NCI-H1092 treated with DMSO at 0.1 percent for 48 hours (cell line): ENCODE measurements at regions not wholly inside any gene's neighbourhood (a gene's known extent, or its start where the extent isn't known, plus 50 kb on each side); places are given as distances from the start of the nearest gene placed in this dataset.

ENCODE experiments used
- DNase-seq: peaks from one replicate; lab custom pipeline; 2025; lab: John Stamatoyannopoulos, UW

DNA sequence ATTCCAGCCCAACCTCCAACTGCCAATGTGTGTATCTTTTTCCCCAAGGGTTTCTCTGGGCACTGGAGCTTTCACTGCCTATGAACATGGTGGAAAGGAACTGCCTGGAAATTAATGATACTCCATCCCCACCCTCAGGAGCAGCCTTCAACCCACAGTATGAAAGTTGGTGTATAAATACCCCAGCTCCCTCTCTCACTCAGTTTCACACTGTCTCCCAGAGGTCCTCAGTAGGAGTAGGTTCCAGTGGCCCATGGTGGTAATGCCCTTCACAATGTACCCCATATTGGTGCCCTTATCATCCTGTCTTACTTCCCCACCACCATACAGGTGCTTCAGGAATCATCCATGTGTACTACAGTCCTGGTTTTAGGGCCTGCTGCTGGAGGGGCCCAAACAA lies 462.6 kb downstream of the MIAT start:
- no peak for DNase-seq

- no peak for DNase-seq
Measured at GRCh38 chr22:27122574-27122973, 465.2 kb downstream of the MIAT start.

DNA sequence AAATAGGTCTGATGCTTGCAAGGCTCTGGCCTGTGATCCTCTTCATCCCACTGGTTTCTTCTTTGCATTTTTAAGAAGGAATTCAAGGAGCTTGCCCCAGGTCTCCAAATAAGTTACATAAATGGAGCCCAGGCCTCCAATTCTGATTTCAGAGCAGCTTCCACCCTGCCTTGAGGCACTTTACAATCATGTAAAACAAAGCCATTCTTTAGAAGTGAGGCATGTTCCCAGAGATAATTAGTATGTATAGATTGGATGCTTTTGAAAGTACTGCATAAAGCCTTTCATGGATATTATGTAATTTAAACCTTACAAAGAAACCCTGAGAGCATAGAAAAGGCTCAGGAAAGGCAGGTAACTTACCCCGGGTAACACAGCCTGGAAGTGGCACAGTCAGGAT lies 466.5 kb downstream of the MIAT start:
- no peak for DNase-seq

DNA sequence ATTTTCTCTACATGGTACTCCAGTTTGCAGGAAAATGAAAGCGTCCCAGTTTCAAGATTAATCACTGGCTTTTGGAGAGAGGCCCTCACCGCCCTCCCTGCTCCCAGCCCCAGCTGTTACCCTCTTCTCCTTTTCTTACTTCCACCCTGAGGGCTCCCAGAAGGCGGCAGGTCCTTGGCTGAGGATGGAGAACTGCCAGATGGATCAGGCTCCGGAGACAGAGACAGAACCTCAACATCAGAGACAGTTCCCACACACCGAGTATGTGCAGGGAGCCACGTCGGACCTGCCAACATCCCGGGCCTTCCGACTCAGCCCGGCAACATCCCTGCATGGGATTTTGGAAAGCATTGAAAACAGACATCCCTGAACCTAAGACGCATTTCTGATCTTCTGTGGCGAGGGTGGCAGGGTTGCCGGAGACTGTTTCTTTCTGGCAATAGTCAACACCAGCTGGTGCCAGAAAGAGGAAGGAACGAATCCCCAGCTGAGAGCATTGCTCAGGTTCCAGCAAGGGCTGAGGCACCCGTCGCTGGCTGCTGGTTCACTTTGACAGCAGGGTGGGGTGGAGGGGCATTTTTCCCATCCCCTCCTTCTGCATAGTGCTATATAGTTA lies 467.1 kb downstream of the MIAT start:
- no peak for DNase-seq

DNA sequence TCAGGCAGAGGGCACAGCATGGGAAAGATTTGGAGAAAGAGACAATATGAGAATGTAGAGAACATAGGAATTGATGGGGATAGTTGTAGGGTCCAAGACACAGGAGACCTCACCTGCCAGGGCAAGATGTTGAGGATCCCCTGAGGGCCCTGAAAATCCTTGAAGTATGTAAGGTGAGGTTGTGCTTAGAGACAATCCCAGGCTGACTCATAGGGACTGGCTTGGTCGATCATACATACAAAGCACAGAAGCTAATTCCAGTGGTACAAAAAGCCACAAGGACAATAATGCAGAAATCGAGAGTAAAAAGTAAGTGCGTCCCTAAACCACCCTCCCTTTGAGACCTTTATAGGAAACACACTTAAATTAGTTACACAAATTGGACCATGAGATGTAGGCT lies 468.2 kb downstream of the MIAT start:
- no peak for DNase-seq

GRCh38 chr22:27127911-27128310 lies 470.5 kb downstream of the MIAT start:
- peak; percentile 42 for DNase-seq

GRCh38 chr22:27128461-27129085 lies 471.2 kb downstream of the MIAT start:
- DNase-seq = no peak

DNA sequence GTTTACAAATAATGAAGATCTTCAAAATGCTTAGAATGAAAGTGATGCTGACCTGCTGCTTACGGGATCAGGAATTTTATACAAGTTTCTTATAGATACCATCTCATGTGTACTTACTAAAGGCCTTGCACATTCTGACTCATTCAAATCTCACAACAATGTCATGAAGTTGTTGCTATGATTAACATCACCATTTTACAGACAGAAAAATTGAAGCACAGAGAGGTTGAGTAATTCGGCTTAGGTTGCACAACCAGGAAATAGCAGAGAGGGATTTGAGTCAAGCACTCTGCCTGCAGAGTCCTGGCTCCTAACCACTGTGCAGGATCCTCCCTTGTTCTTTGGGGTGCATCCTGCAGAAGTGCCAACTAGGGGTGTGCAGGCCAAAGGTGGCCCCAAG lies 471.9 kb downstream of the MIAT start:
- no peak for DNase-seq

DNA sequence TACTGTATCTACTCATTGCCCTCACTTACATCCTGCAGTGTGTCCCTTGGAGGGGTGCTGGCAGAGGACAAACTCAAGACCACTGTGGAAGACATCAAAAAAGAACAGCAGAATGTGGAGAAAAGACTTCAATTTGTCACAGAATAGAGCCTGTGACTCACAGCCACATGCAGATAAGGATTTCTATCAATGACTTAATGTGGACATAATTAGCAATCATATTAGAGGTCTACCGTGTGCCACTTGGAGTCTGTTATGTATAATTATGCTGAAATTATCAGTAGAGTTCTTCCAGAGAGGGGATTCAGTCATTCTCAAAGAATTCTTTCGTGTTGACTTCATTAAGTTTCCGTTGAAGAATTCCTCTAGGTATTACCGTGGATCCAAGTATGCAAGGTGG lies 473.5 kb downstream of the MIAT start:
- no peak for DNase-seq

- no peak for DNase-seq
Measured at GRCh38 chr22:27131346-27131745, 474.0 kb downstream of the MIAT start.

DNA sequence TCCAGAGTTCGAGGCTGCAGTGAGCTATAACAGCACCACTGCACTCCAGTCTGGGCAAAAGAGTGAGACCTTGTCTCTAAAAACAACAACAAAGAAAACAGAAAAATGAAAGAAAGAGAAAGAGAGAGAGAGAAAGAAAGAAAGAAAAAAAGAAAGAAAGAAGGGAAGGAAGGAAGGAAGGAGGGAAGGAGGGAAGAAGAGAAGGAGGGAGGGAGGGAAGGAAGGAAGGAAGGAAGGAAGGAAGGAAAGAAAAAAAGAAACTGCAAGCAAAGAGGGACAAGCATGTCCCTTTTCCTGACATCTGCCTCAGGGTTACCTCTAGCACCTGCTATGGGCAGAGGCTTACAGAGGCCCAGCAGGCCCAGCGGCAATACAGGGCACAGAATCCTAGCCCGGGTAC lies 475.0 kb downstream of the MIAT start:
- DNase-seq = no peak

DNA sequence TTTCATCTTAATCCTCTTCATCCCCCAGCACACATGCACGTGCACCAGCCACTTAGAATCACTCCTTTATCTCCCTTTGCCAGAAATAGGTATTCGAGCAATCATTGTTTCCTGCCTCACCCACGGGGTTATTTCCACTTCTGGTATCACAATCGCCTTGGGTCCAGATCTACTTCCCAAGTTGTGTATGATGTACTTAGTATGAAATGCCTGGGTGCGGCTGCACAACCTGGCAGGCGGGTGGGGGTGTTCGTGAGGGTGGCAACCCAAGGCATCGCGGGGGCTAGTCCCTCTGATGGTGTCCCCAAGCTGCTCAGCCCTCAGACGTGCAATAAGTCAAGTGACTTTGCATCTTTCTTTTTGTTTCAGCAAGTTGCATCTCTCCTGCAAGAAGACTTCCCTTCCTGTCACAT lies 475.6 kb downstream of the MIAT start:
- no peak for DNase-seq

DNA sequence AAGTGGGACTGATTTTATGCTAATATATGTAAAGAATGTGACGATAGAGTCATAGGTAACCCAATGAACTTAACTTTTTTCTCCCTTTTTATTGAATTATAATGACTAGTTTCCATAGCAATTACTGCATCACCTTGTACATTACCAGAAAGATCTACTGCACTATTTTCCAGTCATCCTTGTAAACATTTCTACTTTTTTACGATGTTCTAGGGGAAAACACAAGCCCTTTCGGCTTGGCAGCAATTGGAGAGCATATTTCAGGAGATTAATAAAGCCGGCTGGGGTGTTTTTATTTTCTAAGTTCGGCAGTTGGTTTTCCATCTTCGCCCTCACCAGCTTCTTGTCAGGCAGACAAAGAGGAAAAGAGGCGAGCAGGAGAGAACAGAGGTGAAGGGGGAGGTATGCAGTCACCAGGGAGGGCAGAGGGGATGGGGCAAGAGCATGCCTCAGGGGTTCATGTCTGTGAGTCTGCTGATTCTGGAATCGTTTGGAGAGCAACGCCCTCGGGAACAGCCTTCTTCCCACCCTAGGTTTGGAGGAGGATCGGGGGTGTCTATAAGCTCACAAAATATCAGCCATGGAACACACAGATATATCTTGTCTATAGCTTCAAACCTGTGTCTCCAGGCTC lies 476.4 kb downstream of the MIAT start:
- DNase-seq = no peak

DNA sequence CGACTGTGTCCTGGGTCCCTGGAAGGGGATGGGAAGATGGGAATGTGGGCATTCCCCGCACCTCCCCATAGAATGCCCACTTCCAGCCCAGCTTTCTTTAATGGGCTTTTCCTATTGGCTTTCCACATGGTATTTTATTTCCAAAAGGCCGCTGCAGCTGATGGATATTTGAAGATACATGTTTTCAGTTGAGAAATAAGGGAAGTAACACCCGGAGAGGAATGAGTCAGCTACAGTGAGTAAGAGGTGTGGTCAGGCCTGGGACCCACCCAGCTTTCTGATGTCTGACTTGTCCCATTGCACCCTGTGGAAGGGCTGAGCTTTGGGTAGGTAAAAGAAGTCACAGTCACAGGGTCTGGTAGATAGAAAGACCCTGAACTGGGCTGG lies 476.9 kb downstream of the MIAT start:
- no peak for DNase-seq

DNA sequence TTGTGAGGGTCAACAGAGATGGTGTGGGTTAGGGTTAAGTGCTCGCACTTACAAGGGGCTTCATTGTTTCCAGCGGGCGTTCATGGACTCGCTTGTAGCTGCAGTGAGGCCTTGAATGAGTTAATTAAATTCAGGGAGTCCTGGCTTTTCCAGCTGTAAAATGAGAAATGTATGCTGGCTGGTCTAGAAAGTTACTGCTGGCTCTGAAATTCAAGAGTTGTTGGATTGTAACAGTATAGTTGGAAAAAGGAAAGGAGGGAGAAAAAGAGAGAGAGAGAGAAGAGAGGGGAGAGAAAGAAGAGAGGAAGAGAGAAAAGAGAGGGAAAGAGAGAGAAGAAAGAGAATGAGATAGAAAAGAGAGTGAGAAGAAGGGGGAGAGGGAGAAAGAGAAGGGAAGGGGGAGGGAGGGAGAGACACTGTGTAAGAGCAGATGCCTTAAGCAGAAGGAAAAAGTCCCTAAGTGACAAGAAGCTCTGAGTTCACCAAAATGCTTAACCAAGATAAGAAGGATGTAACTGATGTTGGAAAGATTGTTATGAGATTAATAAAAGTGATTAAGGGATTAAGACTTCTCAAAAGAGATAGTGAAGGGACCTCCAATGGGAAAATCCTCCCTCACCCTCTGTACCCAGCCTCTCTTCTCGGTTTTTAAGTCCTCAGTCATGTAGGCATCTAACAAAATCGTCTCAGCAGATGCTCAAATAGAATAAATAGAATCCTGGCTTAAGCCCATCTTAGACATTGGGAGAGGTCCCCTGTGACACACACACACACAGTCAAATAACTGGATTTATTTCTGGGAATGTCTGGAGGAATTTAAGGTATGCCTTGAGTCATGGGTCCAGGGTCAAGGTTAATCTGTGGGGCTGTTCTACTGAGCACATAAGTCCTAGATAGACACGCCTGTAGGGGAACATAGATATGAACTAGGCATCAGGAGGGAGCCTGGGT lies 477.9 kb downstream of the MIAT start:
- DNase-seq = no peak

- DNase-seq = no peak
Measured at GRCh38 chr22:27136596-27136995, 479.2 kb downstream of the MIAT start.

GRCh38 chr22:27137871-27138337 lies 480.5 kb downstream of the MIAT start:
- no peak for DNase-seq

DNA sequence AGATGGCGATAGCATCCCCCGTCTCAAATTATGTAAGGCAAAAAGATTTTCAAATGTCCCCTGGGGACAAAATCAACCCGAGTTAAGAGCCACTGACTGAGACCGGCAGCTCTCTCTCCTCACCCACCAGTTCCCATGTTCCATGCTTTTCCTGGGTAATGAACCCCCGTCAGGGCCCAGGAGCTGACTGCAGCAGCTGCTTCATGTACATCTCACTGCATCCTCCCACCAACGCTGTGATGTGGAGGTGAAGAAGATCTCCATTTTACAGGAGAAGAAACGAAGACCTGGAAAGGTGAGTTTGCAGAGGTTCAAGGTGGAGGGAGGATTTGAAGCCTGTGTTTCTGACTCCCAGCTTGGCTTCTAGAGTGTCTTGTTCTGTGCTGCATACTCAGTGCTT lies 481.1 kb downstream of the MIAT start:
- no peak for DNase-seq

DNA sequence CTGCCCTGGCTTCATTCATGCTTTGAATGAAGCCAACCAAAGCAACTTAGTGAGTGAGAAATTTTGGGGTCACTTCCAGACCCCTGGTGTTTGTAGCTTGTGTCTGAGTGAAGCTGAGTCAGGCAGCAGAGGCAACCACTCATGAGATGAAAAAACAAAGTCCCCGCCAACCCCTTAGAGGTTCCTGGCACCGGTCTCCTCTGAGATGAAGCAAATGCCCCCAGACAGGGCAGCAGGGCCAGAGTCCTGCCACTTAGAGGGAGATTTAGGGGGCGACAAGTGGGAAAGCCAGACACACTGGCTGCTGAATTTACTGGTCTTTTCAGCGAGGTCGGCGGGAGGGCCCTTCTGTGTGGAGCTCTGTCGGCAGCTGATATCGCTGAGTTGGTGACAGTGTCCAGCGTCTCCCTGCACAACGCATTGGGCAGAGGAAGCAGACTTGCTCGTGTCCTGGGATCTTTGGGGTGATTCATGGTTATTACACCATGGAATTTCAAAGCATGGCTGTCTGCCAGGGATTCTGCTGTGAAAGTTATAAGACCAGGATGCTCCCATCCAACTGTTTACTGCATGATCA lies 482.6 kb downstream of the MIAT start:
- DNase-seq = peak; percentile 28

DNA sequence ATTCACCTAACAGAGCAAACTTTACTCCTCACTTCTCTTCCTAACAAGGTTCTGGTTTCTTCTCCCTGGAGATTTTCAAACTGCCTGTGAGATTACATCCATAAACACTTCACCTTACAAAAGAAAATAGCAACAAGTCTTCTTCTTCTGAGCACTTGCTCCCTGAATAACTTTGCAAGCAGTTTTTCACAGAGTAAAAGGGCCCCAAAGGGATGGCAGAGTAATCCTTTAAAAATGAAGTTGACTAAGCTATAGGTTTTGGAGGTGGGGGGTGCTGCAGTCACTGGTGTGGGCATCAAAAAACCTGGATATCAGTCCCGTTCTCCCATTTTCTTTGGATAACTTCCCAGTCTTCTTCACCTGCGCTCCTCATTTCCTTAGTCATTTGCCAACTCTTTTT lies 484.9 kb downstream of the MIAT start:
- no peak for DNase-seq

DNA sequence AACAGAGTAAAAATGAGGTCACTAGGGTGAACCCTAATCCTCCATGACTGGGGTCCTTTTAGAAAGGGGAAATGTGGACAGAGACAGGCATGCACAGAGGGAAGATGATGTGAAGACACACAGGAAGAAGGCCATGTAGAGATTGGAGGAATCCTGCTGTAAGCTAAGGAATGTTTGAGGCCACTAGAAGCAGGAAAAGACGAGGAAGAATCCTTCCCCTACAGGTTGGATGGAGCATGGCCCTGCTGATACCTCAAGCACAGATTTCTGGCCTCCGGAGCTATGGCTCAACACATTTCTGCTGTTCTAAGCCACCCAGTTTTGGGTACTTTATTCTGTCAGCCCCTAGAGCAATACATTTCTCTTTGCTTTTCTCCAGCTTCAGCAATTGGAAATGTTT lies 486.9 kb downstream of the MIAT start:
- no peak for DNase-seq
